Upper lobe of left lung (tissue), 4 donors: ENCODE measurements at regions not wholly inside any gene's neighbourhood (a gene's known extent, or its start where the extent isn't known, plus 50 kb on each side); places are given as distances from the start of the nearest gene placed in this dataset.

ENCODE experiments used
- CTCF ChIP-seq, 6 experiments: fragments of 450-650 bp in 4 of 6; fragments of 200-600 bp in 2 of 6; sonication (generic) in 2 of 6; IDR thresholded peaks; one replicate each; pipeline ENCODE4 v1.5.1; 2016 to 2019; ENCODE audit warnings: antibody characterized with exemption in 6 of 6
- POLR2A ChIP-seq, 4 donors: fragments of 450-650 bp; IDR thresholded peaks; one replicate each; pipeline ENCODE4 v1.5.1; 2016 to 2017; ENCODE audit warnings: antibody characterized with exemption in 4 of 4, mild to moderate bottlenecking in 2 of 4
- POLR2AphosphoS5 ChIP-seq, 2 donors: sonication (generic); formaldehyde crosslinking; IDR thresholded peaks; one replicate each; pipeline ENCODE4 v1.5.1; 2017; ENCODE audit warnings: antibody characterized with exemption in 2 of 2

- TF ChIP-seq CTCF (IDR thresholded peaks at IDR 0.05): no peak
- no peak for TF ChIP-seq POLR2A (IDR thresholded peaks at IDR 0.05)
- TF ChIP-seq POLR2AphosphoS5 (IDR thresholded peaks at IDR 0.05): no peak
Measured at GRCh38 chr18:52130624-52131301, 209.2 kb upstream of the DCC start.
